GM12892 (cell line): ENCODE measurements at regions not wholly inside any gene's neighbourhood (a gene's known extent, or its start where the extent isn't known, plus 50 kb on each side); places are given as distances from the start of the nearest gene placed in this dataset.

Source experiments
- POLR2A ChIP-seq: IDR thresholded peaks from 2 replicates; pipeline ENCODE4 v1.6.1; 2011; ENCODE audit warnings: low read depth, low read length, control low read depth
- POLR2AphosphoS5 ChIP-seq: IDR thresholded peaks from 2 replicates; pipeline ENCODE4 v1.6.1; 2011; ENCODE audit warnings: low read depth, low read length, control low read depth
- TAF1 ChIP-seq: IDR thresholded peaks from 2 replicates; pipeline ENCODE4 v1.6.1; 2011; ENCODE audit warnings: low read depth, mild to moderate bottlenecking, control low read depth, low read length, borderline replicate concordance

DNA sequence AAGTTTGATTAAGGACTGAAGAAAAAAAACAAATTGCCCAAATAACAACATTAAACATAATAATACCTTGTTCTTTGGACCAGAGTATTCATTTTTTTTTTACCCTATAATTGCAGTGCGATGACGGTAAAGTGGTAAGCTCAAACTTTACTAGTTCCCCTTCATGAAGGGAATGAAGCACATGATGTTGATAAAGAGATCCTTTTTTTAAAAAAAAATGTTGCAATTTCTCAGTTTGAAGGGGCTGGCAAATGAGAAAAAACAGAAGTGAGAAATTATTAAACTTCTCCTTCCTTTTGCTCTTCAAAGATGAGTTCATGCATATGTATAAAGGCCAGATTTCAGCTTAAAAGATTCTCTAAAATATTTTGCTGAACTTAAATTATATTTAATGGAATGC is 231.7 kb downstream of the C4orf33 start:
- TF ChIP-seq TAF1 (no peak), POLR2A (no peak), POLR2AphosphoS5 (no peak)
